Right ventricle myocardium inferior (tissue), 1 donor: ENCODE measurements at regions not wholly inside any gene's neighbourhood (a gene's known extent, or its start where the extent isn't known, plus 50 kb on each side); places are given as distances from the start of the nearest gene placed in this dataset.
"Not testable (repeated sequence)": the region's sequence is repeated elsewhere in the genome, so short reads cannot be mapped to it uniquely, and the experiment has no call there.

ENCODE experiments used
- ATAC-seq: fragments of 200-7000 bp; cut with Tn5 transposase; one replicate; pipeline ENCODE4 v1.9.1; 2020; ENCODE audit warnings: mild to moderate bottlenecking, moderate library complexity
- DNase-seq: peaks from one replicate; pipeline ENCODE4 v3.0.0; 2021; ENCODE audit errors: missing footprints
- intact Hi-C: fragments of 100-400 bp; cut with DNase I; formaldehyde crosslinking; loops from one replicate; pipeline ENCODE4 v1.11.0; 2022
- donor health status: DM: no; HTN: yes; CAD: no; lungs with severe emphysema.

DNA sequence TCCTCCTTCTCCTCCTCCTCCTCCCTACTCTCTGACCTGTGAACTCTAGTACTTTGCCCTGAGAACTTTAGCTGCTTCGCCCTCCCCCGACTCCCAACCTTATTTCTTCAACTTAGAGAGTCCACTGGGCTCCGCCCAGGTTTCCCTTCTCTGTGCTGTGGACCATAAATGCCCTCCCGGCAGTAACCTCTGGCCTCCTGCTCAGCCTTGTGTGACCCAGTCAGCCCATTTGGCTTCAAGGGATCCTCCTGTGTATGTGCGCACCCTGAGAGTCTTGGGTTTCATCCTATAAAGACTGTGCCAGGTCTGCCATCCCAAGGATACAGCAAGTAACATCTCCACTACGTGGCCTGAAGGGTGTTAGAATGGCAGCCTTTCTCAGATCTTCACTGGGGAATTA lies 275.6 kb upstream of the C16orf82 start:
- ATAC-seq: no peak
- intact Hi-C loops: no loop called here

DNA sequence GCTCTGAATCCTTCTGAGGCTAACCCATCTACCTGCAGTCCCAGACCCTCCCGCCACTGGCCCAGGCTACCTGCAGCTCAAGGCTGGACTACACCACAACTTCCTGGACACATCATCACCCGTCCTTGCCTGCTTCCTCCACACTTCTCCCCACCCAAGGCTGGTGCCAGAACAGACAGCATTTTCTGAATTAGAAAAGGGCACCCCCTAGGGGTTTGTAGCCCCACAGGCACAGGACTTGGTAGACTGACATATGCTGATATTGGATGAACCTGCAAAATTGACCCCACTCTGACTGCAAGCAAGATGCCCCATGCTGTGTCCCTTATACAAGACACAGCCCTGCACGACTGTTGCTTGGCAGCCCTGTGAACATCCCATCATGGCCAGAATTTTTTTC lies 271.5 kb upstream of the C16orf82 start:
- ATAC-seq: no peak
- DNase-seq: no peak
- intact Hi-C loops: no loop called here

More for the DNA sequence above, 275.6 kb upstream of the C16orf82 start:
- DNase-seq: no peak

GRCh38 chr16:26801628-26802027 lies 265.1 kb upstream of the C16orf82 start:
- intact Hi-C loops: no loop called here
- no peak for DNase-seq
- no peak for ATAC-seq

- DNase-seq: no peak
- ATAC-seq: no peak
- intact Hi-C loops: no loop called here
Measured at GRCh38 chr16:26802440-26802839, 264.3 kb upstream of the C16orf82 start.

GRCh38 chr16:26802965-26803364 lies 263.8 kb upstream of the C16orf82 start:
- DNase-seq (no peak), ATAC-seq (no peak)
- intact Hi-C loops: no loop called here

DNA sequence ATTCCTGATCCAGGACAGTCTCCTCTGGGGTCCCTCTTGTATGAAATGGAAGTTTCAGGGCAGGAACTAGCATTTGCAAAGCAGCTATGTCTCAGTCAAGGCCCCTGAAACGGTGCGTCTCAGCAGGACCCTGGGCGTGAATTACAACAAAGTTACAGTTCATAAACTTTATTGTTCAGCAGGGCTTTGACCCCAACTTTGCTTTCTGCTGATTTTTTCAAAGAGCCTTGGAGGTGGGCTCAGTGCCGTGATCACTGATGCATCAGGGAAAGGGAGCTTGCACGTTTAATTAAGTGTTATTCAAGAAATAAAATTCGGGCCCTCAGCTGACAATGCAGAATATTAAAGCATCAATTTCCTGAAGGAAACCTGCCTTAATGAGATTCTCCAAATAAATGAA lies 260.1 kb upstream of the C16orf82 start:
- DNase-seq (no peak), ATAC-seq (no peak)
- intact Hi-C loops: no loop called here

GRCh38 chr16:26809461-26809860 lies 257.3 kb upstream of the C16orf82 start:
- ATAC-seq (no peak), DNase-seq (no peak)
- intact Hi-C loops: no loop called here

DNA sequence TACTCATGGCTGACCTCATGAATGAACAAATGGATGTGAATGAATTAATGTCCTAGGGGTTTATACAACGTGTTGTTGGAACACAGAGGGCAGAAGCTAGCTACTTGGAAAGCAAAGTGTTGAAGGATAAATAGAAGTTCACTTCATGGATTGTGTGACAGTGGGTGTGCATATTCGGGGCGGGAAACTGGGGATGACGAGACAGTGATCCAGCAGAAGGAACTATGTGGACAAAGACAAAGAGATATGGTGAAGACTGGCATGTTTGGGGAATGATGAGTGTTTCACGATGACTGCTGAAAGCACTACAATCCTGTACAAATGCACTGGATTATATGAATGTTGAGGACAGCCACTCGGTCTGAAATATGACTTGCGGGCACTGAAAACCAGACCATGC lies 250.5 kb upstream of the C16orf82 start:
- no peak for DNase-seq
- intact Hi-C loops: no loop called here
- no peak for ATAC-seq

GRCh38 chr16:26816885-26817571 lies 249.7 kb upstream of the C16orf82 start:
- no peak for ATAC-seq
- intact Hi-C loops: no loop called here
- DNase-seq: no peak

GRCh38 chr16:26818393-26818792 lies 248.3 kb upstream of the C16orf82 start:
- intact Hi-C loops: no loop called here
- DNase-seq (no peak), ATAC-seq (no peak)

DNA sequence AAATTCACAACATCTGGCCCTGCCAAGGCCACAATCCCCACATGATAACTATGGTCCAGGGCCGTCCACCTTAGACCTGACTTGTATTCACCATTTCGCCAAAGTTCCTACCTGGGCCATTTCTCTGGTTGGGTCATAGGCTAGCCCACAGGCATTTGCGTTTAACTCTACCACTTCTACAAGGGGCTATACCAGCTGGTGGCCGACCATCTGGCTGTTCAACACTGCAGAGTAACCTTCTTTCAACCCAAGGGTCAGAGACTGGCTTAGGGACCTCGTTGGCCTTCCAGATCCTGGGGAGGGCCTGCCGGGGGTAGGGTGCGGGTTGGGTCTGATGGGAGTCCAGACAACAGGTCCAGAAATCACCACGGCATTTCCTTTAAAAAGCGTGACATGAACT lies 242.3 kb upstream of the C16orf82 start:
- ATAC-seq (no peak), DNase-seq (no peak)
- intact Hi-C loops: no loop called here

GRCh38 chr16:26826500-26826899 lies 240.2 kb upstream of the C16orf82 start:
- no peak for ATAC-seq
- intact Hi-C loops: no loop called here
- DNase-seq: no peak

GRCh38 chr16:26827386-26827785 lies 239.3 kb upstream of the C16orf82 start:
- no peak for DNase-seq
- no peak for ATAC-seq
- intact Hi-C loops: no loop called here

DNA sequence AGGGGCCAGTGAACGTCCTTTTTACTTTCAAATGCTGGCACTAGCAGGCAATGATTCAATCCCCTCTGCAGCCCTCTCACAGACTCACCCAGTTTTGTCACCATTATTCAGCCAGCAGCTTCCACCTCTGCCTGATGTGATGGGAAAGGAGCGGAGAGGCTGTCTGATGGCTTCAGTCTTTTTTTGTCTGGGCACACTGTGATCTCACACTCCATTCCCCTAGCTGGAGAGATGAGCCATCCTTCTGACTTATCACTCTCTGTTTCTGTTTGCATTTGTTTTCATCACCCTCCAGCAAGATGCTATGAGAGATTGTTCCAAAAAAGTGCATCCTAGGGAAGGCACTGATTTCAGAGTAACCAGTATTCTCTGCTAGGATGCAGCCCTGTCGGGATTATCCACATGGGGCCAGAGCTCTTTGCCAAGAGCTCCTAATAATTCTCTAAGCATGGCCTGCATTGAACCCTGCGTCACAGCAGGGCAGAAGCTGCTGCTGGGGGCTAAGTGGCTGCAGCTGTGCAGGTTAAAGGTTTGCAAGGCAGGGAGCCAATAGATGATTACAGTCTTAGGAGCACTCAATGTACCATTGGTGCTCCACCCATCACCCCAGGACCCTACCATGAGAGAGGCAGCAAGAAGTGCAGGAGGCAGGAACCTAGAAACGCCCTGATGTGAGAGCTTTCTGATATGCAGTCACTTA lies 236.1 kb upstream of the C16orf82 start:
- intact Hi-C loops: no loop called here
- DNase-seq (no peak), ATAC-seq (peak; percentile 28)

DNA sequence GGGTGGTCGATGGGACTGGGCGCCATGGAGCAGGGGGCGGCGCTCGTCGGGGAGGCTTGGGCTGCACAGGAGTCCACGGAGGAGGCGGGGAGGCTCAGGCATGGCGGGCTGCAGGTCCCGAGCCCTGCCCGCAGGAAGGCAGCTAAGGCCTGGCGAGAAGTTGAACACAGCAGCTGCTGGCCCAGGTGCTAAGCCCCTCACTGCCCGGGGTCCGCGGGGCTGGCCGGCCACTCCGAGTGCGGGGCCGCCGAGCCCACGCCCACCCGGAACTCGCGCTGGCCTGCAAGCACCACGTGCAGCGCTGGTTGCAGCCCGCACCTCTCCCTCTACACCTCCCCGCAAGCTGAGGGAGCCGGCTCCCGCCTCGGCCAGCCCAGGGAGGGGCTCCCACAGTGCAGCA lies 230.6 kb upstream of the C16orf82 start:
- intact Hi-C loops, DNase-seq, ATAC-seq: not testable (repeated sequence)

- intact Hi-C loops: no loop called here
- DNase-seq (no peak), ATAC-seq (no peak)
Measured at GRCh38 chr16:26838931-26839330, 227.8 kb upstream of the C16orf82 start.

GRCh38 chr16:26840691-26841090 lies 226.0 kb upstream of the C16orf82 start:
- intact Hi-C loops: no loop called here
- no peak for DNase-seq
- ATAC-seq: no peak

DNA sequence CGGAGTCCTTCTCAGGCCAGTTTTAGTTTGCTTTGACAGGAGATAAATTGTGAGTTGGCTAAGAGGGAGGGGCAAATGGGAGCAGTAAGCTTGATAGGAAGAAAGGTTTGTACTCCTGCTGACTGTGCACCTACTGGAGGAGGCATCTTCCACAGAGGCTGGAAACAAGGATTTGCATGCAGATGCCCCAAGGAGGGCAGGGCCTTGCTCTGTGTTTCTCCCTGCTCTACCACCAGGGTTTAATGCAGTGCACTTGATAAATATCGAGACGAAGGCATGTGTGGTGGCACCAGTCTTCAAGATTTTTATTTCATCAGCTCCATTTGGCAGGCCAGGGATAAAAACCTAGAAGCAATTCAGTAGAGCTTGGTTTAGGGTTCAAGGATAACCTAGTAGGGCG lies 210.5 kb upstream of the C16orf82 start:
- ATAC-seq: no peak
- intact Hi-C loops: no loop called here
- DNase-seq: no peak

DNA sequence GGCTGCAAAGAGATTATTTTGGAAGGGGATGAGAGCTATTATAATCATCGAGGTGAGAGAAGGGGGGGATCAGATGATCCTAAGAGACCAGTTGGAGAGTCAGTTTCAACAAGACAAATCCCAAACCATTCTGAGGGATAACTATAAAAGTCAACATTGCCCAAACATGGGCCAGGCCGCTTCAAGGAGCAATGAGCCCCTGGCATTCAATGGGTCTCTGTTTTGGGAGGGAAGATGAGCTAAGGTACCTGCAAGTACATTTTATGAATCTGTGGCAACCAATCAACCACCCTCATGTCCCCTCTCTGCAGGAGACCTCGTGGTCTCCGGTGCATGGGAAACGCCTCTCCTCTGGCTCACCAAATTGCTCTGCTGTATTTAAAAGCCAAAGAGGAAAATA lies 209.9 kb upstream of the C16orf82 start:
- ATAC-seq (no peak), DNase-seq (peak; percentile 35)
- intact Hi-C loops: no loop called here

DNA sequence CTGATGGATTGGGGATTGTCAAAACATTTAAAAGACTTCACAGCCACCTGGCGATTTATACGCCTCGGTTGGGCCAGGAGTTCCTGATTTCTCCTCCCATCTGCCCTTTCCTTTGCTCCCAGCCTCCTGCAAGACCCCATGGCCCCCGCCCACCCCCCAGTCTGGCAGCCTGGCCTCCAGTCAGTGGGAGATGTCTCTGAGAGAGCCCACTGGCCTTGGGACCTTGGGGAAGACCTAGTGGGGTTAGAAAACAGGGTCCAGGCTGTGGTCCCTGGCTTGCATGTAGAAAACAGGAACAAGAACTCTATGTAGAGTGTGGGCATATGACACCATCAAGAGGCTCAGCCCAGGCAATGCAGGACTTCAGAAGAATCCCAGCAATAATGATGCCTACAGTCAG lies 209.4 kb upstream of the C16orf82 start:
- ATAC-seq: no peak
- intact Hi-C loops: no loop called here
- DNase-seq: no peak

GRCh38 chr16:26860506-26860905 lies 206.2 kb upstream of the C16orf82 start:
- DNase-seq (no peak), ATAC-seq (no peak)
- intact Hi-C loops: no loop called here
